PC-9 (cell line): ENCODE measurements at regions not wholly inside any gene's neighbourhood (a gene's known extent, or its start where the extent isn't known, plus 50 kb on each side); places are given as distances from the start of the nearest gene placed in this dataset.

Experiments
- BruUV-seq: library from RNA; stranded (reverse); fragments of 400-500 nt; replicated peaks from 2 replicates; lab custom pipeline; 2021; lab: Mats Ljungman, UMichigan
- CTCF ChIA-PET: fragments of 300-600 bp; sonication (Branson Sonifier 250); formaldehyde crosslinking; loops from one replicate; lab custom pipeline; 2022; ENCODE audit warnings: antibody characterized with exemption; lab: Charles Lee
- POLR2A ChIA-PET: fragments of 300-600 bp; sonication (Branson Sonifier 250); formaldehyde crosslinking; loops from one replicate; lab custom pipeline; 2022; ENCODE audit warnings: antibody characterized with exemption; ENCODE audit not compliant: unreplicated experiment; lab: Charles Lee
- DNase-seq, 2 experiments: peaks; one replicate each; pipeline versions ENCODE4 v3.0.0 to v3.0.0-alpha.2; 2015 to 2022; ENCODE audit warnings: mixed read lengths in 1 of 2
- H2AFZ ChIP-seq: fragments of 200-600 bp; sonication (generic); 2 replicates; pipeline ENCODE4 v1.8.1; 2017; ENCODE audit warnings: antibody characterized with exemption
- H3F3A ChIP-seq: fragments of 200-600 bp; sonication (generic); 2 replicates; pipeline ENCODE4 v1.8.1; 2017; ENCODE audit warnings: antibody characterized with exemption, mild to moderate bottlenecking, low read depth; ENCODE audit not compliant: insufficient read depth
- H3K27ac ChIP-seq: fragments of 200-600 bp; sonication (generic); 2 replicates; pipeline ENCODE4 v1.6.1; 2016; ENCODE audit warnings: mixed run types
- H3K27me3 ChIP-seq: fragments of 200-600 bp; sonication (generic); 2 replicates; pipeline ENCODE4 v1.6.1; 2016; ENCODE audit warnings: low read depth, mixed run types; ENCODE audit not compliant: insufficient read depth
- H3K36me3 ChIP-seq: fragments of 200-600 bp; sonication (generic); 2 replicates; pipeline ENCODE4 v1.6.1; 2016; ENCODE audit warnings: low read depth, mixed run types
- H3K4me1 ChIP-seq: fragments of 200-600 bp; sonication (generic); replicated peaks from 2 replicates; pipeline ENCODE4 v1.6.1; 2016; ENCODE audit warnings: mixed run types; ENCODE audit not compliant: insufficient read depth
- H3K4me2 ChIP-seq: fragments of 200-600 bp; sonication (generic); 2 replicates; pipeline ENCODE4 v1.6.1; 2017; ENCODE audit warnings: mixed run types
- H3K4me3 ChIP-seq: fragments of 200-600 bp; sonication (generic); 2 replicates; pipeline ENCODE4 v1.6.1; 2016; ENCODE audit warnings: mixed run types
- H3K79me2 ChIP-seq: fragments of 200-600 bp; sonication (generic); 2 replicates; pipeline ENCODE4 v1.6.1; 2017; ENCODE audit warnings: low read depth, mixed run types
- H3K9me2 ChIP-seq: fragments of 200-600 bp; sonication (generic); 2 replicates; pipeline ENCODE4 v1.8.1; 2017; ENCODE audit warnings: mild to moderate bottlenecking; ENCODE audit not compliant: insufficient read depth
- H3K9me3 ChIP-seq: fragments of 200-600 bp; sonication (generic); 2 replicates; pipeline ENCODE4 v1.8.1; 2016; ENCODE audit warnings: low read depth; ENCODE audit not compliant: insufficient read depth
- H4K20me1 ChIP-seq: fragments of 200-600 bp; sonication (generic); 2 replicates; pipeline ENCODE4 v1.8.1; 2017; ENCODE audit not compliant: insufficient read depth
- EZH2 ChIP-seq: fragments of 200-600 bp; sonication (generic); IDR thresholded peaks from 2 replicates; pipeline ENCODE4 v1.8.0; 2017; ENCODE audit warnings: antibody characterized with exemption, low read depth
- intact Hi-C: fragments of 100-400 bp; cut with micrococcal nuclease; formaldehyde crosslinking; loops from one replicate; pipeline ENCODE4 v1.10.0; 2022; ENCODE audit not compliant: unreplicated experiment
- TF ChIP-seq, protein P1 (sequence below): fragments of 200-600 bp; sonication (generic); conservative IDR thresholded peaks from 2 replicates; pipeline ENCODE4 v1.6.1; 2017; ENCODE audit warnings: mixed run types, antibody characterized with exemption, mild to moderate bottlenecking, moderate library complexity

DNA sequence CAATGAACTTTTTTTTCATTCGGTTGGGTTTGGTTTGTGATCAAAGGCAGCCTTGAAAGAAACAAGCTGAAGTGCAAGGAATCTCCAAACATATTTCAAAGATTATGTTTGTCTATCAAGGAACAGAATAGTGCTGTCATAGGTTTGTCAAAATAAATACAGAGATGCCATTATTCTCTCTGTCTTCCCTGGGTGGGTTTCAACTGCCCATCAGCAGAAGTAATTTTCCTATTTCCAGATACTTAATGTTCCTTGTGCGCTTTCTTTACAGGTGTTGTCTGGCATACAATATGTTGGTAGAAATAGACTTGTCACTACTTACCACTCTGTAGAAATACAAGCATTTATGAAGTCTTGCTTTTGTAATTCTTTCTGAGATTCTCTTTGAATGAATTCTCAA, 294.9 kb downstream of the PDHA2 start:
- H3K4me2 ChIP-seq, result no peak overlapping the region
- TF ChIP-seq, protein P1, sequence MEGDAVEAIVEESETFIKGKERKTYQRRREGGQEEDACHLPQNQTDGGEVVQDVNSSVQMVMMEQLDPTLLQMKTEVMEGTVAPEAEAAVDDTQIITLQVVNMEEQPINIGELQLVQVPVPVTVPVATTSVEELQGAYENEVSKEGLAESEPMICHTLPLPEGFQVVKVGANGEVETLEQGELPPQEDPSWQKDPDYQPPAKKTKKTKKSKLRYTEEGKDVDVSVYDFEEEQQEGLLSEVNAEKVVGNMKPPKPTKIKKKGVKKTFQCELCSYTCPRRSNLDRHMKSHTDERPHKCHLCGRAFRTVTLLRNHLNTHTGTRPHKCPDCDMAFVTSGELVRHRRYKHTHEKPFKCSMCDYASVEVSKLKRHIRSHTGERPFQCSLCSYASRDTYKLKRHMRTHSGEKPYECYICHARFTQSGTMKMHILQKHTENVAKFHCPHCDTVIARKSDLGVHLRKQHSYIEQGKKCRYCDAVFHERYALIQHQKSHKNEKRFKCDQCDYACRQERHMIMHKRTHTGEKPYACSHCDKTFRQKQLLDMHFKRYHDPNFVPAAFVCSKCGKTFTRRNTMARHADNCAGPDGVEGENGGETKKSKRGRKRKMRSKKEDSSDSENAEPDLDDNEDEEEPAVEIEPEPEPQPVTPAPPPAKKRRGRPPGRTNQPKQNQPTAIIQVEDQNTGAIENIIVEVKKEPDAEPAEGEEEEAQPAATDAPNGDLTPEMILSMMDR, result no peak
- no peak for TF ChIP-seq EZH2
- no peak overlapping the region for H3K27ac ChIP-seq
- H3K36me3 ChIP-seq, result no peaks in the 10 kb centered on the region
- no peak overlapping the region for H2AFZ ChIP-seq
- H3K79me2 ChIP-seq, result no peaks in the 10 kb centered on the region
- BruUV-seq, result no TSS peak
- H4K20me1 ChIP-seq, result no peaks in the 10 kb centered on the region
- ChIA-PET POLR2A (no interaction called here), CTCF (no interaction called here)
- no peaks in the 10 kb centered on the region for H3K9me3 ChIP-seq
- intact Hi-C loops, result no loop called here
- H3K9me2 ChIP-seq, result no peaks in the 10 kb centered on the region
- DNase-seq, result no peak
- H3K4me3 ChIP-seq, result no peak overlapping the region
- no peaks in the 10 kb centered on the region for H3F3A ChIP-seq
- no peaks in the 10 kb centered on the region for H3K27me3 ChIP-seq
- no peaks in the 10 kb centered on the region for H3K4me1 ChIP-seq

DNA sequence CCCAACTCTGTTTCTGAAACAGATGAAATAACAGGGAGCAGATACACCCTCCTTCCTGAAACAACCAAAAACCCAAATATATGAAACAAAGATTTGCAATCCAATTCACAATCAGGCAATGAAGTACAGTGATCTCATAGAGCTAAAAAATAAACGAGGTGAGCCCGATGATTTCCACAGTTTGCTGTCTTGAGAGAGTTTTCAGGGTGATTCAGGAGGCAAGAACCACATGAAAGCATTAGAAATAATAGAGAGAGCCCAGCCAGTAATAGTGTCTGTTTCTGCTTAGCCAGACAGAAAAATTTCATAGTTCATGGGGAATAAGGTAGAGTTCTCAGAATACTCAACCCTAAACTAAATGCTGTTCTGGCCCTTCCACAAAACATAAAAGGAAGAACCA, 296.2 kb downstream of the PDHA2 start:
- H3K36me3 ChIP-seq, result no peaks in the 10 kb centered on the region
- H3K27me3 ChIP-seq, result no peaks in the 10 kb centered on the region
- H4K20me1 ChIP-seq, result no peaks in the 10 kb centered on the region
- H3K4me2 ChIP-seq, result no peak overlapping the region
- H3K4me1 ChIP-seq, result no peaks in the 10 kb centered on the region
- TF ChIP-seq EZH2, result no peak
- TF ChIP-seq, protein P1, result no peak
- no peak overlapping the region for H3K27ac ChIP-seq
- no peaks in the 10 kb centered on the region for H3K9me2 ChIP-seq
- no TSS peak for BruUV-seq
- ChIA-PET POLR2A (no interaction called here), CTCF (no interaction called here)
- no peak for DNase-seq
- H2AFZ ChIP-seq, result no peak overlapping the region
- H3K79me2 ChIP-seq, result no peaks in the 10 kb centered on the region
- no peaks in the 10 kb centered on the region for H3K9me3 ChIP-seq
- intact Hi-C loops, result no loop called here
- no peaks in the 10 kb centered on the region for H3F3A ChIP-seq
- no peak overlapping the region for H3K4me3 ChIP-seq

DNA sequence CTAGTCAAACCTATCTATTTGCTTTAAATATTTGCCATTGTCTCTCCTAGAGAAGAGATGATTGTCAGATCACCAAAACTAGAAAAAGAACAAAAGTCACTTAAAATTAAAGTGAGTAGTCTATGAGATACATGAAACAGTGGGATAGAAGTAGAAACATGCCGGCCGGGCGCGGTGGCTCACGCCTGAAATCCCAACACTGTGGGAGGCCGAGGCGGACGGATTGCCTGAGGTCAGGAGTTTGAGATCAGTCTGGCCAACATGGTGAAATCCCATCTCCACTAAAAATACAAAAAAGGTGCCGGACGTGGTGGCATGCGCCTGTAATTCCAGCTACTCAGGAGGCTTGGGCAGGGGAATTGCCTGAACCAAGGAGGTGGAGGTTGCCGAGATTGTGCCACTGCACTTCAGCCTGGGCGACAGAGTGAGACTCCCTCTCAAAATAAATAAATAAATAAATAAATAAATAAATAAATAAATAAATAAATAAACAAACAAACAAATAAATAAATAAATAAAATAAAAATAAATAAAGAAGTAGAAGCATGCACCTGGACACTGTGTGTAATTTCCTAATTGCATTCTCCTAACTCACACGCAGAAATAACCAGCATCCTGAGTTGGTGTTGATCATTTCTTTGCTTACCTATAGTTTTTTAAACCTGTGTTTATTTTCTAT, 299.5 kb downstream of the PDHA2 start:
- Histone ChIP-seq H3K4me3 (no peak overlapping the region), H3K27ac (no peak overlapping the region), H2AFZ (no peak overlapping the region), H3K9me2 (no peaks in the 10 kb centered on the region), H3K27me3 (no peaks in the 10 kb centered on the region), H4K20me1 (no peaks in the 10 kb centered on the region), H3F3A (no peaks in the 10 kb centered on the region), H3K4me1 (no peaks in the 10 kb centered on the region), H3K9me3 (no peaks in the 10 kb centered on the region), H3K36me3 (no peaks in the 10 kb centered on the region), H3K79me2 (no peaks in the 10 kb centered on the region), H3K4me2 (no peak overlapping the region)
- no peak for TF ChIP-seq EZH2
- TF ChIP-seq, protein P1, result no peak
- intact Hi-C loops, result no loop called here
- ChIA-PET POLR2A (no interaction called here), CTCF (no interaction called here)
- DNase-seq, result no peak
- BruUV-seq, result no TSS peak
